ENCODE measurements at regions not wholly inside any gene's neighbourhood (a gene's known extent, or its start where the extent isn't known, plus 50 kb on each side); places are given as distances from the start of the nearest gene placed in this dataset.

- ChIA-PET POLR2A (no interaction called here), CTCF (interaction anchor here (0.6 kb wide), 1 partner anchor 566 kb away, joined by 3 read pairs; no protein-coding TSS in a partner anchor)
- no peaks in the 10 kb centered on the region for H3K36me3 Mint-ChIP-seq (ENCODE audit: insufficient read depth, unreplicated experiment)
- TF ChIP-seq CTCF (IDR thresholded peaks at IDR 0.05; ENCODE audit: unreplicated experiment): no peak
- intact Hi-C loops (cut with micrococcal nuclease): no loop called here
- H3K27ac Mint-ChIP-seq (ENCODE audit: low read depth, unreplicated experiment): no peak overlapping the region
- no peaks in the 10 kb centered on the region for H3K9me3 Mint-ChIP-seq (ENCODE audit: unreplicated experiment)
- no peak for DNase-seq (ENCODE audit: unreplicated experiment)
- H3K4me3 Mint-ChIP-seq (ENCODE audit: unreplicated experiment): no peak overlapping the region
- BruUV-seq (replicated peaks): no TSS peak
- H3K27me3 Mint-ChIP-seq (ENCODE audit: insufficient read depth, unreplicated experiment): no peaks in the 10 kb centered on the region
- no peaks in the 10 kb centered on the region for H3K4me1 Mint-ChIP-seq (ENCODE audit: insufficient read depth, unreplicated experiment)
Observed at GRCh38 chr18:5626130-5626880, 82.5 kb upstream of the EPB41L3 start.

DNA sequence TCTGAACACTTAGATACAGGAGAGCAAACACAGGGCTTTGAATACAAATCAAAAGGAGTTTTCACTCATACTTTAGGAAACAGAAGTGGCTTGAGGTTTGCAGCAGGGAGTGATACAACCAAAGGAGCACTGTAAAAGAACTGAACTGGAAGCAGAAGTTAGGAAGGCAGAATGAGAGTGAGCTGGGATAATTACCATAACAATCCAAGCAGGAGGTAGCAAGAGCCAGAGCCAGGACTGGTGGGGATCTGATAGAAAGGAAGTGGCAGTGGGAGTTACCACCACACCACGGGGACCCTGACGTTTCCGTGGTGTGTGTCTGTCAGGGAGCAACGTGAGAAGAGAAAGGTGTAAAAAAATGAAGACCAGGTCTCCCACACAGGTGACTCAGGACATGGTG lies 81.3 kb upstream of the EPB41L3 start:
- Mint-ChIP-seq H3K27ac (ENCODE audit: low read depth, unreplicated experiment) (no peak overlapping the region), H3K36me3 (ENCODE audit: insufficient read depth, unreplicated experiment) (no peaks in the 10 kb centered on the region), H3K9me3 (ENCODE audit: unreplicated experiment) (no peaks in the 10 kb centered on the region), H3K27me3 (ENCODE audit: insufficient read depth, unreplicated experiment) (no peaks in the 10 kb centered on the region), H3K4me3 (ENCODE audit: unreplicated experiment) (no peak overlapping the region), H3K4me1 (ENCODE audit: insufficient read depth, unreplicated experiment) (no peaks in the 10 kb centered on the region)
- no peak for TF ChIP-seq CTCF (IDR thresholded peaks at IDR 0.05; ENCODE audit: unreplicated experiment)
- DNase-seq (ENCODE audit: unreplicated experiment): no peak
- CTCF ChIA-PET: interaction anchor here (0.6 to 0.7 kb wide), 2 partner anchors 30 to 168 kb away, joined by 5 to 6 read pairs; no protein-coding TSS in a partner anchor
- intact Hi-C loops (cut with micrococcal nuclease): no loop called here
- no TSS peak for BruUV-seq (replicated peaks)
- POLR2A ChIA-PET: no interaction called here

GRCh38 chr18:5622905-5623304 lies 79.1 kb upstream of the EPB41L3 start:
- Mint-ChIP-seq H3K27ac (ENCODE audit: low read depth, unreplicated experiment) (no peak overlapping the region), H3K27me3 (ENCODE audit: insufficient read depth, unreplicated experiment) (no peaks in the 10 kb centered on the region), H3K4me3 (ENCODE audit: unreplicated experiment) (no peak overlapping the region), H3K4me1 (ENCODE audit: insufficient read depth, unreplicated experiment) (no peaks in the 10 kb centered on the region), H3K9me3 (ENCODE audit: unreplicated experiment) (no peaks in the 10 kb centered on the region), H3K36me3 (ENCODE audit: insufficient read depth, unreplicated experiment) (no peaks in the 10 kb centered on the region)
- DNase-seq (ENCODE audit: unreplicated experiment): no peak
- TF ChIP-seq CTCF (IDR thresholded peaks at IDR 0.05; ENCODE audit: unreplicated experiment): no peak
- ChIA-PET CTCF (interaction anchor here (0.7 to 1.3 kb wide), 3 partner anchors 31 to 220 kb away, joined by 3 to 4 read pairs (median 3); no protein-coding TSS in a partner anchor), POLR2A (no interaction called here)
- intact Hi-C loops (cut with micrococcal nuclease): no loop called here
- BruUV-seq (replicated peaks): no TSS peak

DNA sequence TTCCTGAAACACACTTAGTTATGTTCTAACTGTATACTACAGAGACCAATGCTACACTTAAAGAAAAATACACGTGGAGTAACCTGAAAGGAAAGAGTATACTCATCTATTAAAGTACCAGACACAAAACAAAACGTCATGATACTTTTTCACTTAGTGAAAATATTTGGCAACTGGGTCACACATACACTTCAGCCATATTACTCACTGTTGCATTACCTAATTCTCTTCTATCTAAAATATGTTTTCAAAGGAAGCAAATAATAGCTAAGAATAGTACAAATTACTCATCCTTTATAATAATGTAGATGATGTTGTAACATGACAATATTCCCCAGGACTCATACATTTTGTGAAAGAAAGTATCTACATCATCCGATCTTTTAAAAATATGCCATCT lies 76.5 kb upstream of the EPB41L3 start:
- Mint-ChIP-seq H3K27me3 (ENCODE audit: insufficient read depth, unreplicated experiment) (no peaks in the 10 kb centered on the region), H3K27ac (ENCODE audit: low read depth, unreplicated experiment) (no peak overlapping the region), H3K4me3 (ENCODE audit: unreplicated experiment) (no peak overlapping the region), H3K36me3 (ENCODE audit: insufficient read depth, unreplicated experiment) (no peaks in the 10 kb centered on the region), H3K4me1 (ENCODE audit: insufficient read depth, unreplicated experiment) (no peaks in the 10 kb centered on the region), H3K9me3 (ENCODE audit: unreplicated experiment) (no peaks in the 10 kb centered on the region)
- no TSS peak for BruUV-seq (replicated peaks)
- no peak for TF ChIP-seq CTCF (IDR thresholded peaks at IDR 0.05; ENCODE audit: unreplicated experiment)
- DNase-seq (ENCODE audit: unreplicated experiment): peak; percentile 41
- ChIA-PET POLR2A (interaction anchor here (0.5 kb wide), 1 partner anchor 336 kb away, joined by 4 read pairs; no protein-coding TSS in a partner anchor), CTCF (interaction anchor here (0.6 to 0.9 kb wide), 2 partner anchors 13 to 270 kb away, joined by 3 read pairs; no protein-coding TSS in a partner anchor)
- intact Hi-C loops (cut with micrococcal nuclease): no loop called here
